ENCODE measurements at regions not wholly inside any gene's neighbourhood (a gene's known extent, or its start where the extent isn't known, plus 50 kb on each side); places are given as distances from the start of the nearest gene placed in this dataset.
A peak's percentile ranks its signal among the peaks of the same experiment; 100 is the strongest.

- no peaks in the 10 kb centered on the region; the same call in 2 of the 3 replicates for H3K9me3 ChIP-seq
- peaks cover 85% of the 10 kb centered on the region for H3K4me1 ChIP-seq
- ATAC-seq (peak; percentile 65 to 70), FAIRE-seq (peak; percentile 72), DNase-seq (ENCODE audit: low read depth in 1 of 2, low spot score in 1 of 2) (peak; percentile 79 to 96)
- H3K27ac ChIP-seq: peak overlapping the region; percentile 97 to 100
- ChIA-PET POLR2A (interaction anchor here (0.6 to 1.2 kb wide), 2 partner anchors 53 to 54 kb away, joined by 4 read pairs; partner anchors contain the start of gene IFFO2), CTCF (interaction anchor here (0.7 to 4.7 kb wide), 8 partner anchors 10 to 104 kb away, joined by 3 to 37 read pairs (median 6); partner anchors contain the start of gene IFFO2)
- H3K4me2 ChIP-seq: peak overlapping the region; percentile 69
- 2% methylated on average over 6 of the region's 8 CpGs for WGBS (ENCODE audit: missing lambda C conversion rate)
- H3K4me3 ChIP-seq: no peak overlapping the region
- TF ChIP-seq MAFK (IDR thresholded peaks at IDR 0.05; ENCODE audit: partially characterized antibody): peak; percentile 51
- no peak for TF ChIP-seq HDAC2 (IDR thresholded peaks at IDR 0.05)
- no peak for TF ChIP-seq KDM1A (IDR thresholded peaks at IDR 0.05; ENCODE audit: low read depth)
- no peak for TF ChIP-seq ZC3H11A (IDR thresholded peaks at IDR 0.05)
- no peak for TF ChIP-seq BCL3 (IDR thresholded peaks at IDR 0.05)
- TF ChIP-seq EHF (CRISPR knock-in tag; IDR thresholded peaks at IDR 0.05): no peak
- 0 out of 2 replicates have a peak, but pooled peaks have one; percentile 6 for TF ChIP-seq HOXB5 (CRISPR knock-in tag; IDR thresholded peaks at IDR 0.05)
- TF ChIP-seq, protein P1, sequence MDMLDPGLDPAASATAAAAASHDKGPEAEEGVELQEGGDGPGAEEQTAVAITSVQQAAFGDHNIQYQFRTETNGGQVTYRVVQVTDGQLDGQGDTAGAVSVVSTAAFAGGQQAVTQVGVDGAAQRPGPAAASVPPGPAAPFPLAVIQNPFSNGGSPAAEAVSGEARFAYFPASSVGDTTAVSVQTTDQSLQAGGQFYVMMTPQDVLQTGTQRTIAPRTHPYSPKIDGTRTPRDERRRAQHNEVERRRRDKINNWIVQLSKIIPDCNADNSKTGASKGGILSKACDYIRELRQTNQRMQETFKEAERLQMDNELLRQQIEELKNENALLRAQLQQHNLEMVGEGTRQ (IDR thresholded peaks at IDR 0.05): no peak
- no peak for TF ChIP-seq HMGXB4 (CRISPR knock-in tag; IDR thresholded peaks at IDR 0.05; ENCODE audit: borderline replicate concordance)
- peak in 1 of 2 experiments; percentile 59; a peak in 2 of 4 replicates for TF ChIP-seq CEBPB (IDR thresholded peaks at IDR 0.05)
- TF ChIP-seq PHF8 (IDR thresholded peaks at IDR 0.05; ENCODE audit: borderline replicate concordance, low read depth): no peak
- no peak for TF ChIP-seq MYC (IDR thresholded peaks at IDR 0.05; ENCODE audit: borderline replicate concordance, low read length)
- TF ChIP-seq, protein P2, sequence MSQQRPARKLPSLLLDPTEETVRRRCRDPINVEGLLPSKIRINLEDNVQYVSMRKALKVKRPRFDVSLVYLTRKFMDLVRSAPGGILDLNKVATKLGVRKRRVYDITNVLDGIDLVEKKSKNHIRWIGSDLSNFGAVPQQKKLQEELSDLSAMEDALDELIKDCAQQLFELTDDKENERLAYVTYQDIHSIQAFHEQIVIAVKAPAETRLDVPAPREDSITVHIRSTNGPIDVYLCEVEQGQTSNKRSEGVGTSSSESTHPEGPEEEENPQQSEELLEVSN (IDR thresholded peaks at IDR 0.05; ENCODE audit: borderline replicate concordance, low read depth): peak; percentile 39; the same call in 1 of the 2 replicates
- TF ChIP-seq BHLHE40 (IDR thresholded peaks at IDR 0.05; ENCODE audit: low read depth, low read length): no peak
- no peak for TF ChIP-seq POLR2AphosphoS2 (conservative IDR thresholded peaks at IDR 0.05; ENCODE audit: low read length)
- TF ChIP-seq NR3C1 (IDR thresholded peaks at IDR 0.05): no peak
- 0 out of 3 replicates have a peak, but pooled peaks have one; percentile 24 for TF ChIP-seq SMC3 (IDR thresholded peaks at IDR 0.05)
- peak in 1 of 2 experiments; percentile 16; a peak in 2 of 5 replicates for TF ChIP-seq RAD21 (conservative IDR thresholded peaks at IDR 0.05 in 1 of 2, IDR thresholded peaks at IDR 0.05 in 1 of 2)
- 0 out of 2 replicates have a peak, but pooled peaks have one; percentile 23 for TF ChIP-seq REST (IDR thresholded peaks at IDR 0.05)
- TF ChIP-seq, protein P3, sequence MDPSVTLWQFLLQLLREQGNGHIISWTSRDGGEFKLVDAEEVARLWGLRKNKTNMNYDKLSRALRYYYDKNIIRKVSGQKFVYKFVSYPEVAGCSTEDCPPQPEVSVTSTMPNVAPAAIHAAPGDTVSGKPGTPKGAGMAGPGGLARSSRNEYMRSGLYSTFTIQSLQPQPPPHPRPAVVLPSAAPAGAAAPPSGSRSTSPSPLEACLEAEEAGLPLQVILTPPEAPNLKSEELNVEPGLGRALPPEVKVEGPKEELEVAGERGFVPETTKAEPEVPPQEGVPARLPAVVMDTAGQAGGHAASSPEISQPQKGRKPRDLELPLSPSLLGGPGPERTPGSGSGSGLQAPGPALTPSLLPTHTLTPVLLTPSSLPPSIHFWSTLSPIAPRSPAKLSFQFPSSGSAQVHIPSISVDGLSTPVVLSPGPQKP (IDR thresholded peaks at IDR 0.05; ENCODE audit: low read depth, low read length): no peak
- TF ChIP-seq CTCF (IDR thresholded peaks at IDR 0.05): no peak
- no peak for TF ChIP-seq HES2 (IDR thresholded peaks at IDR 0.05)
- TF ChIP-seq, protein P4, sequence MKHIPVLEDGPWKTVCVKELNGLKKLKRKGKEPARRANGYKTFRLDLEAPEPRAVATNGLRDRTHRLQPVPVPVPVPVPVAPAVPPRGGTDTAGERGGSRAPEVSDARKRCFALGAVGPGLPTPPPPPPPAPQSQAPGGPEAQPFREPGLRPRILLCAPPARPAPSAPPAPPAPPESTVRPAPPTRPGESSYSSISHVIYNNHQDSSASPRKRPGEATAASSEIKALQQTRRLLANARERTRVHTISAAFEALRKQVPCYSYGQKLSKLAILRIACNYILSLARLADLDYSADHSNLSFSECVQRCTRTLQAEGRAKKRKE (CRISPR knock-in tag; IDR thresholded peaks at IDR 0.05; ENCODE audit: low read depth): no peak
- no peak for TF ChIP-seq CBX8 (IDR thresholded peaks at IDR 0.05)
- TF ChIP-seq RCOR1 (IDR thresholded peaks at IDR 0.05; ENCODE audit: low read depth, low read length): no peak
- no peak for TF ChIP-seq HOXB13 (CRISPR knock-in tag; IDR thresholded peaks at IDR 0.05; ENCODE audit: low read depth)
Measured at GRCh38 chr1:19009882-19010321, 53.4 kb upstream of the IFFO2 start.
